Vagina (tissue), 2 donors: ENCODE measurements at regions not wholly inside any gene's neighbourhood (a gene's known extent, or its start where the extent isn't known, plus 50 kb on each side); places are given as distances from the start of the nearest gene placed in this dataset.

Experiments used
- CTCF ChIP-seq, 3 experiments: fragments of 450-650 bp in 2 of 3; fragments of 200-600 bp in 1 of 3; sonication (generic) in 1 of 3; IDR thresholded peaks; one replicate each; pipeline ENCODE4 v1.5.1; 2017 to 2019; ENCODE audit warnings: antibody characterized with exemption in 3 of 3, mild to moderate bottlenecking in 2 of 3, moderate library complexity in 2 of 3
- POLR2A ChIP-seq, 2 donors: fragments of 450-650 bp; IDR thresholded peaks; one replicate each; pipeline ENCODE4 v1.6.1; 2017; ENCODE audit warnings: antibody characterized with exemption in 2 of 2, mild to moderate bottlenecking in 2 of 2, moderate library complexity in 2 of 2
- POLR2AphosphoS5 ChIP-seq, 2 donors: sonication (generic); formaldehyde crosslinking; IDR thresholded peaks; one replicate each; pipeline ENCODE4 v1.9.0; 2017; ENCODE audit warnings: antibody characterized with exemption in 2 of 2, mild to moderate bottlenecking in 2 of 2, low read depth in 1 of 2; ENCODE audit not compliant: insufficient read depth in 1 of 2

GRCh38 chr2:7403092-7403775 lies 486.0 kb downstream of the RNF144A start:
- no peak for TF ChIP-seq CTCF (IDR thresholded peaks at IDR 0.05)
- TF ChIP-seq POLR2AphosphoS5 (IDR thresholded peaks at IDR 0.05; ENCODE audit: insufficient read depth in 1 of 2, low read depth in 1 of 2), result no peak
- no peak for TF ChIP-seq POLR2A (IDR thresholded peaks at IDR 0.05)
